GM12872 (cell line): ENCODE measurements at regions not wholly inside any gene's neighbourhood (a gene's known extent, or its start where the extent isn't known, plus 50 kb on each side); places are given as distances from the start of the nearest gene placed in this dataset.

Experiments
- TF ChIP-seq, protein P1 (sequence below): IDR thresholded peaks from 3 replicates; pipeline ENCODE4 v1.5.1; 2011; ENCODE audit warnings: low read depth, mild to moderate bottlenecking, low read length, moderate library complexity; ENCODE audit not compliant: insufficient read depth

DNA sequence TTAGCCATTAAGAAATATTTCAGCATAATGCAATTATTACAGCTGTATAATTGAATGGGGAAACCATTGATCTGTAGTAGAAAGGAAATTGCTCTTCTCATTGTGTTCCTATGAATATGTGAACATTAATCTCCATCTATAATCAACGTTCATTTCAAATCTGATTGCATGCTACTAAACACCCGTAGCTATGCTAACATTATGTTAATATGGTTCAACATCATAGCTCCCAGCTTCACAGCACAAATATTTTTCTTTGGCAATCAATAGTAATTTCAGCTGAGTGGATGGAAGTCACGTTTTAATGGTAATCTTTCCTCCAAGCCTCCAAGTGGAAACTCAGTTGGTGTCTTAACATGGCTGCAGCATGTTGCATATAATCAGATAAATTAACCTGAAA is 454.4 kb downstream of the MAFB start:
- TF ChIP-seq, protein P1, sequence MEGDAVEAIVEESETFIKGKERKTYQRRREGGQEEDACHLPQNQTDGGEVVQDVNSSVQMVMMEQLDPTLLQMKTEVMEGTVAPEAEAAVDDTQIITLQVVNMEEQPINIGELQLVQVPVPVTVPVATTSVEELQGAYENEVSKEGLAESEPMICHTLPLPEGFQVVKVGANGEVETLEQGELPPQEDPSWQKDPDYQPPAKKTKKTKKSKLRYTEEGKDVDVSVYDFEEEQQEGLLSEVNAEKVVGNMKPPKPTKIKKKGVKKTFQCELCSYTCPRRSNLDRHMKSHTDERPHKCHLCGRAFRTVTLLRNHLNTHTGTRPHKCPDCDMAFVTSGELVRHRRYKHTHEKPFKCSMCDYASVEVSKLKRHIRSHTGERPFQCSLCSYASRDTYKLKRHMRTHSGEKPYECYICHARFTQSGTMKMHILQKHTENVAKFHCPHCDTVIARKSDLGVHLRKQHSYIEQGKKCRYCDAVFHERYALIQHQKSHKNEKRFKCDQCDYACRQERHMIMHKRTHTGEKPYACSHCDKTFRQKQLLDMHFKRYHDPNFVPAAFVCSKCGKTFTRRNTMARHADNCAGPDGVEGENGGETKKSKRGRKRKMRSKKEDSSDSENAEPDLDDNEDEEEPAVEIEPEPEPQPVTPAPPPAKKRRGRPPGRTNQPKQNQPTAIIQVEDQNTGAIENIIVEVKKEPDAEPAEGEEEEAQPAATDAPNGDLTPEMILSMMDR: no peak

DNA sequence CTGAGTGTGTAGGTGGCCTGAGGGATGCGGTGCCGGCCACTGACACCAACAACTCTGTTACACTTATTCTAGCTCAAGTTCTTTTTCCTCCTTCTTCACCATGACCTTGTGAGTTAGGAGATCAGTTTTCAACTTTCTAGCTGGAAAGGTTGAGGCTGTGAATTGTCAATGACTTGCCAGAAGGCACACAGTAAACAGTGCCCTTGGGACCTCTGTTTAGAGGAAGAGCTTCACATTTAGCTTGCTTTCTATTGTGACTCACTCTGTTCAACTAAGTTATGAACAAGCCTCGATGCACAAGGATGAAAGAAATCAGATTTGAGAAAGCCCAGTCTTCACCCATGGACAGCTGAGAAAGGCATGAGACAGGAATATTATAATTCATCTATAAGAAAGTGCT is 455.6 kb downstream of the MAFB start:
- TF ChIP-seq, protein P1: no peak

DNA sequence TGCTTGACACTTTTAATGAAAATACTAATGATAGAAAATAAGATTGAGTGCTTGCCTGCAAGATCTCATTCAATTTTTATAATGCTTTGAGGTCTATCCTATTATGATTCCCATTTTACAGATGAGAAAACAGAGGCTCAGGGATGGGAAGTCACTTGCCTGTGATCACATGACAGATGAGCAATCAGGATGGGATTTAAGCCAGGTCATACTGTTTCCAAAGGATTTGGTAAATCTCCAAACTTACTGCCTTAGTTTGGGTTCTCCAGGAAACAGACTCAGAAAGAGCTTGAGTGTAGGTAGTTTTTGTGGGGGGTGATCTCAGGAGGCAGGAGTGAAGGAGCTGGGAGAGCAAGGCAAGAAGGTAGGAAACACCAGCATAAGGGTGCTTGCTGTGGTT is 456.3 kb downstream of the MAFB start:
- TF ChIP-seq, protein P1: no peak

DNA sequence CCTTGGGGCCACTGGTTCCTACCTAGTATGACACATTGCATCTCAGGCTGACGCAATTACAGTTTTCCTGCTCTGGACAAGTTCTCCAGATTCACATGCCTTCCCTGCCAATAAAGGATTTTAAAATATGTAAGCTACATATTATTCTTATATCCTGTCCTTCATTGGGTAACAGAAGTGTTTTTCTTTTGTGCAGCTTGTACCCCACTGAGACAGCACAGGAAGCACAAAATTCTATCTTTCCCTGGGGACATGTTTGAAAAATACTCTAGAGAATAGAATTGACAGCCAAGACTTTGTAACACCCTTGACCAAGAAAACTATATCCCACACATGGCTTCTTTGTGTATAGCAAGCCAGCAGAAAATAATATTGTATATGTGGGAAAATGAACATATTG is 456.8 kb downstream of the MAFB start:
- TF ChIP-seq, protein P1: no peak

DNA sequence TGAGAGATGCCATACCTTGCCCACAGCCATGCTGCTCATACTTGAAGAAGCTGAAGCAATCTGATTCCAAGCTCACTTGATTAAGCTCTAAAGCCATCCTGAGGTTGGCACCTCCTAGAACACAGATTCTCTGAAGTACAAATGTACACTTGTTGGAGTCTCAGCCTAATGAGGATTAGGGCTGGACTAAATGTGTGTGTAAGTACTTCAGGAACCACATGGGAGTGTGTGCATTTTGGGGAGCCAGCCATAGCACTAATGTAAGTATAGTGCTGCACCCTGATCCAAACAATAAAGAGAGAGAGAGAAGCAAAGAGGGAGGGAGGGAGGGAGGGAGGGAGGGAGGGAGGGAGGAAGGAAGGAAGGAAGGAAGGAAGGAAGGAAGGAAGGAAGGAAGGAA is 458.6 kb downstream of the MAFB start:
- TF ChIP-seq, protein P1: no peak

DNA sequence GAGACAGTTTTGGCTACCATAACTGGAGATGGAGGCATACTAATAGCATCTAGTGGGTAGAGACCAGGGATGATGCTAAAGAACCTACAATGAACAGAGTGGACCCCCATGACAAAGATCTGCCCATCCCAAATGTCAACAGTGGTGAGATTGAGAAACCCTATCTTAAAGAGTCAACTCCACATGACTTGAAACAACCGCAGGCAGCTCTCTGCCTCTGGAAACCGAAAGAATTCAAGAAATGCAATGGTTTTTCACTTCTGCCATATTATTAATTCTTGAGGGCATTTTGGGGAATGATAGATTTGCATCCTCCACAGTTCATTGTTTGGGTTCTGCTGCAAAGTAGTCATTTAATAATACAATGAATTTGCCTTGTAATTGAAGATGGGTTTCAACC is 463.4 kb downstream of the MAFB start:
- TF ChIP-seq, protein P1: no peak

DNA sequence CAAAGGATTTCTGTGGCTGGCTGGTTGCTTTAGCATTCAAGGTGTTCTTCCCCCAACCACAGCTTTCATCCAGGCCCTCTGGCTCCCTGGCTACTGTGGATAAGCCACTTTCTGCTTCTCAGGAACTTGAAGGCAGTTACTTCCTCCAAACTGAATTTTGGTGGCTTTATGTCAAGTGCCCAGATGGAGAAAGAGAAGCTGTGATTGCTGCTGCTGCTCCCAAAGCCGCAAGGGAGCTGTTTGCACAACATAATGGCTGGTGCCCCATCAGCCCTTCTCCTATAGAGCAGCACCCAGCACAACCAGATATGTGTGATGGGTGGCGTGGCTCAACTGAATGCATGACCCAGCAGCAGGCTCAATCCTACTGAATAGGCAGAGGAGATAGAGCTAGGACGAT is 465.2 kb downstream of the MAFB start:
- TF ChIP-seq, protein P1: no peak

DNA sequence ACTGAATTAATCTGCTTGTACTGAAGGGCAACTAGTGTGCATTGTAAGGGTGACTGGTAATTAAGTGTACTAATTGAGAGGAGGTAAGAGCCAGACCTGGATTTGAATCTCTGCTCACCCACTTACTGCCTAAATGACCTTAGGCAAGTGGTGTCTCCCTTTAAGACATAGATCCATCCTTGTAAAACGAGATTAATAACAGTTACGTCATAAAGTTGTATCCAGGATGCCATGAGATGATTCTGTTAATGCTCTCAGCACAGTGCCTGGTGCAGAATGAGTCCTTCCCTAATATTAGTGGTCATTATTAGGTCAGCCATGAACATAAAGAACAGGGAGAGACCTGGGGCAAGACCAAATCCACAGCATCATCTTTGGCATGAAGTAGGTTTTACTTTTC is 470.1 kb downstream of the MAFB start:
- TF ChIP-seq, protein P1: no peak
